ENCODE measurements at regions not wholly inside any gene's neighbourhood (a gene's known extent, or its start where the extent isn't known, plus 50 kb on each side); places are given as distances from the start of the nearest gene placed in this dataset.

GRCh38 chr10:78456649-78457400 lies 423.2 kb downstream of the RPS24 start:
- no peak overlapping the region for H3K4me3 ChIP-seq (replicated peaks; ENCODE audit: low read depth, low read length)
- DNase-seq (ENCODE audit: extremely low read depth, low read depth): no peak
- TF ChIP-seq CTCF (IDR thresholded peaks at IDR 0.05; ENCODE audit: low read depth, low read length, missing control alignments): no peak

DNA sequence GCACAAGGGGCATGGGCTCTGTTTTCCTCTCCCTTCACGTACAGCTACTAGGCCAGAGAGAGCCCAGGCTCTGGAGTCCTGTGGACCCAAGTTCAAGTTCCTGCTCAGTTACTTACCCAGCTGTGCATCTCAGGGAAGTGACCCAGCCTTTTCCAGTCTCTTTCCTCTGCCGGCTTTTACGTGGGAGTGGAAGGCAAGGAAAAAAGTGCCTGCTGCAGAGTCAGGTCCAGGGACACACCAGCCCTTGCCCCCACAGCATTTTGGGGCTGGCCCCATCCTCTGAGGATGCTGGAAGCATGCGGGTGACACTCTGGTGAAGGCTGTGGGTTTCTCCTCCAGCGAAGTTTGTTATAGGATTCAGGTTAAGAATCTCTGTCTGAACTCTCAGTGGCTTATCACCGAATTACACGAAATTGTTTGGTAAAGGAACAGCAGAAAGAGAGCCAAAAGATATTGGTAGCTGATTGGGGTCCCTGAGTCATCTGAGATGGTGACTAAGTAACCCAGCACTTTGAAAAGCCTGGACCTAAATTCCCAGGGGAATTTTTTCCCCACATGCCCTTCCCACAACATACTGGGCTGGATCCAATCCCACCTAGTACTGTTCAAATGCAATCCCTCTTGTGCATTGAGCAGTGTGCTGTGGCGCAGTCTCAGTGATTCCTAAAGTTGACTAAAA lies 424.3 kb downstream of the RPS24 start:
- H3K4me3 ChIP-seq (replicated peaks; ENCODE audit: low read depth, low read length): no peak overlapping the region
- peak; percentile 19 for DNase-seq (ENCODE audit: extremely low read depth, low read depth)
- no peak for TF ChIP-seq CTCF (IDR thresholded peaks at IDR 0.05; ENCODE audit: low read depth, low read length, missing control alignments)

- TF ChIP-seq CTCF (IDR thresholded peaks at IDR 0.05; ENCODE audit: low read depth, low read length, missing control alignments): no peak
- no peak overlapping the region for H3K4me3 ChIP-seq (replicated peaks; ENCODE audit: low read depth, low read length)
- no peak for DNase-seq (ENCODE audit: extremely low read depth, low read depth)
These were observed 425.4 kb downstream of the RPS24 start for GRCh38 chr10:78458983-78459638.

DNA sequence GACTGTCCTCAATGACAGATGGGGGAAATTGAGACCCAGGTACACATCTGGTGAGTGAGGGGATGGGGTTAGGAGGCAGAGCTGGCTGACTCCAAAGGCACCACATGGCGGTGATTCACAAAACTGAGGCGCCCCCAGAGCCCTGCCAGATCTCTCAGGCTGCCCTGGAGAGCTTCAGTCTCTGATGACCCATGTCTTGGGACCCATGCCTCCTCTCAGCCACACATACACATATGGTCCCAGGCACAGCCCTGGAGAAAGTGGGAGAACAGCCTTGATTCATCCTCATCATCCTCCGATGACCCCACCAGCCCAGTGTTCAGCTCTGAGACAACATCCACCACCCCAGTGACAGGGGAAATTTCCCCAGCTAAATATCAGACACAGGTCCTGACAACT lies 426.0 kb downstream of the RPS24 start:
- TF ChIP-seq CTCF (IDR thresholded peaks at IDR 0.05; ENCODE audit: low read depth, low read length, missing control alignments): no peak
- DNase-seq (ENCODE audit: extremely low read depth, low read depth): no peak
- no peak overlapping the region for H3K4me3 ChIP-seq (replicated peaks; ENCODE audit: low read depth, low read length)

GRCh38 chr10:78460204-78460603 lies 426.5 kb downstream of the RPS24 start:
- no peak for DNase-seq (ENCODE audit: extremely low read depth, low read depth)
- H3K4me3 ChIP-seq (replicated peaks; ENCODE audit: low read depth, low read length): no peak overlapping the region
- TF ChIP-seq CTCF (IDR thresholded peaks at IDR 0.05; ENCODE audit: low read depth, low read length, missing control alignments): no peak

- H3K4me3 ChIP-seq (replicated peaks; ENCODE audit: low read depth, low read length): no peak overlapping the region
- DNase-seq (ENCODE audit: extremely low read depth, low read depth): no peak
- no peak for TF ChIP-seq CTCF (IDR thresholded peaks at IDR 0.05; ENCODE audit: low read depth, low read length, missing control alignments)
These were observed 427.7 kb downstream of the RPS24 start for GRCh38 chr10:78461333-78461732.
